GM12874 (cell line): ENCODE measurements at regions not wholly inside any gene's neighbourhood (a gene's known extent, or its start where the extent isn't known, plus 50 kb on each side); places are given as distances from the start of the nearest gene placed in this dataset.

Experiments used
- TF ChIP-seq, protein P1 (sequence below): IDR thresholded peaks from 2 replicates; pipeline ENCODE4 v1.5.1; 2011; ENCODE audit warnings: low read depth, mild to moderate bottlenecking, control low read depth, low read length, moderate library complexity; ENCODE audit not compliant: insufficient read depth

- TF ChIP-seq, protein P1, sequence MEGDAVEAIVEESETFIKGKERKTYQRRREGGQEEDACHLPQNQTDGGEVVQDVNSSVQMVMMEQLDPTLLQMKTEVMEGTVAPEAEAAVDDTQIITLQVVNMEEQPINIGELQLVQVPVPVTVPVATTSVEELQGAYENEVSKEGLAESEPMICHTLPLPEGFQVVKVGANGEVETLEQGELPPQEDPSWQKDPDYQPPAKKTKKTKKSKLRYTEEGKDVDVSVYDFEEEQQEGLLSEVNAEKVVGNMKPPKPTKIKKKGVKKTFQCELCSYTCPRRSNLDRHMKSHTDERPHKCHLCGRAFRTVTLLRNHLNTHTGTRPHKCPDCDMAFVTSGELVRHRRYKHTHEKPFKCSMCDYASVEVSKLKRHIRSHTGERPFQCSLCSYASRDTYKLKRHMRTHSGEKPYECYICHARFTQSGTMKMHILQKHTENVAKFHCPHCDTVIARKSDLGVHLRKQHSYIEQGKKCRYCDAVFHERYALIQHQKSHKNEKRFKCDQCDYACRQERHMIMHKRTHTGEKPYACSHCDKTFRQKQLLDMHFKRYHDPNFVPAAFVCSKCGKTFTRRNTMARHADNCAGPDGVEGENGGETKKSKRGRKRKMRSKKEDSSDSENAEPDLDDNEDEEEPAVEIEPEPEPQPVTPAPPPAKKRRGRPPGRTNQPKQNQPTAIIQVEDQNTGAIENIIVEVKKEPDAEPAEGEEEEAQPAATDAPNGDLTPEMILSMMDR: no peak
These were observed 337.5 kb downstream of the HRH4 start for GRCh38 chr18:24797981-24798380.

GRCh38 chr18:24799176-24799575 is 338.7 kb downstream of the HRH4 start:
- TF ChIP-seq, protein P1: no peak

- TF ChIP-seq, protein P1: no peak
These were observed 339.3 kb downstream of the HRH4 start for GRCh38 chr18:24799720-24800119.

GRCh38 chr18:24801001-24801400 is 340.6 kb downstream of the HRH4 start:
- TF ChIP-seq, protein P1: no peak

GRCh38 chr18:24802456-24802855 is 342.0 kb downstream of the HRH4 start:
- TF ChIP-seq, protein P1: no peak

DNA sequence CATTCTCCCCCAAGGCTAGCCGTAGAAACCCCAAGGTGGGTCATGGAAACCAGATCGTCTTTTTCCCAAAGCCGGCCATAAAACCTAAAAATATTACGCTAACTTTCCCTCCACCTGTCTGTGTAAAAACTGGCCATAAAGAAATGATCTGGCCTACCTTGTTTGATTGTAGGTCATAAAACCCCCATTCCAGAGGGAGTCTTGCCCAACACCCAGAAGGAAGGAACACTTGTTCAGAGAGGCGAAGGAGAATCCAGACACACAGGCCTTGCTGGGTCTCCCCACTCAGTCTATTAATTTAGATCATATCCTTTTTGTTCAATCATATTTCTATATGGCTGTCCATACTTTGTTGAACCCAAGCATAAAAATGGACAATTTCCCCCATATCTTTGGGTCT is 344.7 kb downstream of the HRH4 start:
- TF ChIP-seq, protein P1: no peak

GRCh38 chr18:24809173-24809950 is 348.9 kb downstream of the HRH4 start:
- TF ChIP-seq, protein P1: no peak
